Right ventricle myocardium inferior (tissue), 1 donor: ENCODE measurements at regions not wholly inside any gene's neighbourhood (a gene's known extent, or its start where the extent isn't known, plus 50 kb on each side); places are given as distances from the start of the nearest gene placed in this dataset.

ENCODE experiments used
- ATAC-seq: fragments of 200-7000 bp; cut with Tn5 transposase; one replicate; pipeline ENCODE4 v1.9.1; 2020; ENCODE audit warnings: mild to moderate bottlenecking, moderate library complexity
- DNase-seq: peaks from one replicate; pipeline ENCODE4 v3.0.0; 2021; ENCODE audit errors: missing footprints
- intact Hi-C: fragments of 100-400 bp; cut with DNase I; formaldehyde crosslinking; loops from one replicate; pipeline ENCODE4 v1.11.0; 2022
- donor health status: DM: no; HTN: yes; CAD: no; lungs with severe emphysema.

DNA sequence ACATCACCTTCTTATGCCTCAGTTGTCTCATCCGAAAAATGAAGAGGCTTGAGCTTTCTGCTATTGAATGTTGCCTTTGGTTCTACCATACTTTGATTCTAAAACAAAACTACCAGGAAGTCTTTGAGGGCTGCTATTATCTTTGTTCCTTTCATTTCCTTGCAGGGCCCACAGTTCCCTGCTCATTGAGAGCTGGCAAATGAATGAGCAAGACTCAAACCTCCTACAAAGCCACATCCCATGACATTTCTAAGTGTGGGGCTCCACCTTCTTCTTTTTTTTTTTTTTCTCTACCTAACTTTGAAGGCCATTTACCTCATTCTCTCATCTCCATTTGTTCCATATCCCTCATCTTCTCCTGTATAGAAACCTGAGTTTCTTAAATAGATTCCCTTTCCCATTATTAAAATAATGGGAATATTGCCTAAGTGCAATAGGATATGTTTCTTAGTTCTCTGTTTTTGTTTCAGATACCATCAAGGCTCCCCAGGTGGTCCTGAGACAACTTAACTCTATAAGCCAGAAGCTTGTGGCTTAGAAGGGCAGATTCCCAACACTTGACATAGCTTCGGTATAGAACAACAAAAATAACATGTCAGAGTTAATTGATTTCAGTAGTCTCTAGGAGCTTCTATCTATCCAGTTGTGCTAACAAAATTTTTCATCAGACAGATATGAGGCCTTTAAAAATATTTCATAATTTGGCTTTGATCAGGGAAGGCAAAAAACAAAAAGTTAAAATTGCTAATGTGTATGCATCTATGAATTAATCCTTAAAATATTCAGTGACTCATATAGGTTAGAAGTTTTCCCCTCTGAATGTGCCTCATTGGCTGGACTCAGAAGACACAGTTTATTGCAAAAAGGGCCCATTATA is 951.6 kb downstream of the TUSC7 start:
- intact Hi-C loops: no loop called here
- no peak for ATAC-seq
- DNase-seq: no peak

DNA sequence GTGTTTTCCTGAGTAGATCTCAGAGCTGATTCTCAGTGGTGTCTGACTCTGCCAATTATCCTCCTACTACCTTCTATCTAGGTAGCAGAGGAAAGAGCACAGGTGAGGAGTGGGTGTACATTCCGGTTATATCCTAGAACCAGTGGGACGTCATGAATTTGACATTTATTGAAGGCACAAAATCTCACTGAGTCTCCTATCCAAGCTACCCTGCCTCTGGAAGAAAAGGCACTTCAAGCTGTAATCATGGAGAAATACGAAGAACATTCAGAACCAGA is 952.2 kb downstream of the TUSC7 start:
- DNase-seq (no peak), ATAC-seq (no peak)
- intact Hi-C loops: no loop called here

DNA sequence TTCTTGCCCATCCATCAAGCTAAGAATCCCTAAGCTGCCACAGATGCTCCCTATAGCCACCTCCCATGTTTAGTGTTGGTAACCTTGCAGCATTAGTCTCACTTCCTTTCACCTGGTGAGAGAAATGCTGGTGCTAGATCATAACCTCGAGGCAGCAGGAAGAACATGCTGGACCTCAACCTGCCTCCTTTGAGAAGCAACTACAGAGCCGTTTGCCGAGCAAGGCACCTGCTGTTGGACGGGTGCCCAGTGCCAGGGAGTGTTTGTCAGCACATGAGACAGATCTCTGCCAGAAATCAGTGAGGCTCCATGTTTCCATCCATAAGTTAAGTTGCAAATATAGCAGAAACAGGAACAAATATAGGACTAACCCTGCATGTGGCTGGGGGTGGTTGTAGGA is 955.7 kb downstream of the TUSC7 start:
- DNase-seq (peak; percentile 65), ATAC-seq (no peak)
- intact Hi-C loops: no loop called here

DNA sequence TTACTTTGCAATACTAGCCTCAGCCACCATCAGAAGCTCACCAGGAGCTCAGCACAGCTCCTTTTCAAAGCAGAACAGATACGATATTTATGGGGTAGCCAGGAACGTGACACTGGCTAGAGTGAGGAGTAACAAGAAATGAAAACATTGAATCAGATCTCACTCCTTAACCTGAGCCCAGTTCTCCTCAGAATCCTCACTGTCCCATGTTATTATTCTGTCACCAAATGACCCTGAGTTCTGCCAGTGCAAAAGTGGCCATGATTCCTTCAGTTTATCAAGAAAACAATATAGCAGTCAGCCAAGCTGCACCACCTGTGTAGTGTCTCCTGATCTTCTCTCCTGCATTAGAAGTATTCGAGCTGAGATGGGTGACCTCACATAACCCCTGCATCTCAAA is 956.7 kb downstream of the TUSC7 start:
- ATAC-seq (no peak), DNase-seq (no peak)
- intact Hi-C loops: no loop called here

DNA sequence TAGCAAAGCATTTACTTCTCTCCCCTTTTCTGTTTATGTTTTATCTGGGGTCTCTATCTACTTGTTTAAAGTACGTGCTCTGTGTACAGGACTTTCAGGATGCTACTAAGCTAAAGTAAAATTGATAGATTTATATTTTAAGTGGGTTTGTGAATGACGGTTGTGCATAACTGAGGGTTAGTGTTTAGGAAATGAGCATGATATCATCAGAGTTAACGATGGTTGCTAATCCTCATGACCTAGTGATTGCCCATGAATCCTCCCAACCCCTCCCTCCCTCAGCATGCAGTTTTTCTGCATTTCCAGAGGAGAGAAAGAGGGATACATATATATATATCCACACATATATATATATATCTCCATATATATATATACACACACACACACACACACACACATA is 957.2 kb downstream of the TUSC7 start:
- DNase-seq (no peak), ATAC-seq (no peak)
- intact Hi-C loops: no loop called here

DNA sequence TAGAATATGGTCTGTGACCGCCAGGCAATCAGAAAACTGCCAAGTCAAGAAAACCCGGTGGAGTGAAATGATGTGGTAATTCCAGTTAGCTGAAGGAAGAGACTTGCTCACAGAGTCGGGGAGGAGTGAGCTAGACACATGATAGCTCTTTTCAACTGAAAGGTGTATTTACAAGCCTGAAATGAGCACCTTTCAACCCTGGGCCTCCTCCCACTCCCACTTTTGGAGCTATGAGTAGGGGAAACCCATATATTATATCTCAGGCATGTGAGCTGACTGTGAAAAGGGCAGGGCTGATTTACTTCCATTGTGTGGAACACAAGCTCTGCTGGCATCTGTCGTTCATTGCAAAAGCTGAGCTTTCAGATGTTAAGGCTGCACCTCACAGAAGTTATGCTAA is 960.2 kb downstream of the TUSC7 start:
- ATAC-seq: no peak
- no peak for DNase-seq
- intact Hi-C loops: no loop called here

DNA sequence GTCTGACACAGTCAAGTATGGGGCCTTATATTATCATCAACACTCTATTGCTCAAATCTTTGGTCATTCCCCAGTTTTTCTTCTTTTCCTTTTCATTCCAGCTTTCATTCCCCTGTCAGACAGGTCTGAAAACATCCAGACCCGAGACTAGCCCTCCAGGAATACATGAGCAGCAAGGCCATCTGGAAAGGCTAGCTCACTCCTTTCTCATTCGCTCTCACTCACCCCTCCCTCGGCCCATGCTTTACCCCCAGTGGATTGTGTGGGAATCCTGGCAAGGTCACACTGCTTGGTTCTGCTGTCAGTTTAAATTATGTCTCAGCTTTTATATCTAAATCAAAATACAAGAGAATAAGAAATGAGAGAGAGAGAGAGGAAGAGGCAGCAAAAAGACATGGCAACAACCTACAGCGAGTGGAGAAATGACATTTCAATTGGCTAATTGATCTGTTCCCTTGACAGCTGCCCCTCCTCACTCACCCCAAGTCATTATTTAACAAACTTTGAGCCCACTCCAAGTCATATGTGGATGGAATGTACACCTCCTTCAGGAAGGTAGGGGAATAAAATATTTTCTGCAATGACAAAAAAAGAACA is 962.2 kb downstream of the TUSC7 start:
- intact Hi-C loops: no loop called here
- no peak for DNase-seq
- peak; percentile 68 for ATAC-seq

DNA sequence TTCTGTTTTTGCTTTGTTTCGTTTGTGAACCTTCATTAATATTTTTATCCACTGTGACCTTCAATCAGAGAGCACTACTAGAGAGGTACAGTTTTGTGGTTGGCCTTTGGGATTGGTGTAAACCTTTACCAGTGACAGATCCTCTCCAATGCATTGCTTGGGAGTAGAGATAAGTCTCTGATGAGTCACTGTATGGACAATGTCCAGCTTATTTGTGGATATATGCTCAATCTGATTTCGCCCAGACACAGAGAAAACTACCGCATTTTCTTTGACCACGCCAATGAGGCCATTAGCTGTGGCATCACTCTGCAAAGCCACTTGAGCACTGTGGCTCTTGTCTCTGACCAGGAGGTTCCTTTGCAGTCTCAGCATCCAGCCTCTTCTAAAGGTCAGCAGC is 964.7 kb downstream of the TUSC7 start:
- ATAC-seq: no peak
- intact Hi-C loops: no loop called here
- DNase-seq: no peak

DNA sequence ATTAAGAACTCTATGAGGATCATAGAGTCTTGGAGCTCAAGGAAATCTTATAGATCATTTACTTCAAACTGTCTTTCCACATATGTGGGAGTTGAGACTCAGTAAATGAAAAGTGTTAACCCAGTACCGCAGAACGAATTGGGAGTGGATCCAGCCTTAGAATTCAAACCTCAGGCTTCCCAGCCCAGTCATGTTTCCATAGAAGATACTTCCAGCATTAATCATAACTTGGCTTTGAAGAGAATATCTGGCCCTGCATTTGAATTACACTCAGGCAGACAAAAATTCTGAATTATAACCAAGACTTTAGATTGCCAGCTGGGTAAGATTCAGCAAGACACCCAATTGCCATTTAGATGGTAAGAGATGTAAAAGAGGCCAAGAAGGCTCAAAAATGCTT is 972.0 kb downstream of the TUSC7 start:
- intact Hi-C loops: no loop called here
- no peak for DNase-seq
- ATAC-seq: peak; percentile 67

DNA sequence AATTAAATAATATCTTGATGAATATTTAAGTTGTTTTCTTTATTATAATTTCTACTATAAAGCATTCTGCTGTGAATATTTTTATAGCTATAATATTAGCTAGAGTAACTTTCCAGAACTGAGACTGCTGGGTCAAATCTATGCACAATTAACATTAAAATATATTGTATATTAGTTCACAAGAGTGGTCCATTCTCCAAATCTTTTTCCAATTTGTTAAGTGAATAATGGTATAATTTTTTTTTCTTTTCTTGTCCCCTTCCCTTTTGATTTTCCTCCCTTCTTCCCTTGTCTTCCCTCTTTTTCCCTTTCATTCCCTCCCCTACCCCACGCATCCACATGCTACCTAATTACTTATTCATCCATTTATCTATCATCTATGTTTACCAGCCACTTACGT is 977.5 kb downstream of the TUSC7 start:
- DNase-seq: no peak
- intact Hi-C loops: no loop called here
- ATAC-seq: no peak

DNA sequence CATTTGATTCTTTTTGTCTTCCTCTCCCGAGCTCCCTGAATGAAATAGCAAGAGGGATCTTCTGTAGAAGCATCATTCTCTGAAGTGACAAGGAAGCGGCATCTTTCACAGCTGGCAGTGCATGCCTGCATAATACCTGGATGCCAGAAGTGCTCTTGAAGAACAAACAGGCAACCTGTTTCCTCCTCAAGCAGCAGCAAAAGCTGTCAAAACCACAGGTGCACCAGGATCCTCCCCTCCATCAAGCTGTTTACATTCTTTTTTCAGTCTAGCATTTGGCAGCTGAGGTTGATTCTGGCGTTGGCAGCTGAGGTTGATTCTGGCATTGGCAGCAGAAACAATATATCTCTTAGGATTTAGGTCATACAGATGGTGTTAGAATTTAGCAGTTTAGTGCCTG is 979.0 kb downstream of the TUSC7 start:
- ATAC-seq (no peak), DNase-seq (no peak)
- intact Hi-C loops: no loop called here

DNA sequence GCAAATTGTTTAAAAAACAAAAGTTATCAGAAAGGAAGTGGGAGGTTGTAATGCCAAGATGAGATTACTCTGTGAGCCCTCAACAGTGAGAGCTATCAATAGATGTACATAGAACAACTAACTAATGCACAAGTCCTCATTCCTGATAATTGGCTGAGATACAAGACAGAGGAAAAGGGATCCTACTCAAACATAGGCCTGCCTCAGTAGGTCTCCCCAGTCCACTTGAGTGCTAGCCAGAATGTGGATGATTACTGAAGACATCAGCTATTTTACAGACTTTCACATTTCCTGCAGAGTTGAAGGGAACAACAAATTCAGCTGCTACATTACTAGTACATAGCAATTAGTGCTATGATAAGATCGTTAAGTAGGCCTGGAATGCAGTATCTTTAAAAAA is 981.9 kb downstream of the TUSC7 start:
- DNase-seq: no peak
- intact Hi-C loops: no loop called here
- ATAC-seq: no peak

DNA sequence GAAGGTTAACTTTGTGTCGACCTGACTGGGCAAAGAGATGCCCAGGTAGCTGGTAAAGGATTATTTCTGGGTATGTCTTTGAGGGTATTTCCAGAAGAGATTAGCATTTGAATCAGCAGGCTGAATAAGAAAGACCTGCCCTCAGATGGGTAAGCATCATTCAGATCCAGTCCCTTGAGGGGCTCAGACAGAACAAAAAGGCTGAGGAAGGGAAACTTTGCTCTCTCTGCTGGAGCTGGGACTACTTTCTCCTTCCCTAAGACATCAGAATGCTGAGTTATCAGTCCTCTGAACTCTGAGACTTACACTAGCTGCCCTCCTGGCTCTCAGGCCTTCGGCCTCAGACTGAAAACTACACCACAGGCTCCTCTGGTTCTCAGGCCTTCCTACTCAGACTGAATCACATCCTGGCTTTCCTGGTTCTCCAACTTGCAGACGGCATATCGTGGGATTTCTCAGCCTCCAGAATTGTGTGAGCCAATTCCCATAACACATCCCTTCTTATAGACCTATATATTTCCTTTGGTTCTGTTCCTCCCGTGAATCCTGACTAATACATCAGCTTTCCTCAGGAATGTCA is 982.9 kb downstream of the TUSC7 start:
- DNase-seq (no peak), ATAC-seq (no peak)
- intact Hi-C loops: no loop called here

DNA sequence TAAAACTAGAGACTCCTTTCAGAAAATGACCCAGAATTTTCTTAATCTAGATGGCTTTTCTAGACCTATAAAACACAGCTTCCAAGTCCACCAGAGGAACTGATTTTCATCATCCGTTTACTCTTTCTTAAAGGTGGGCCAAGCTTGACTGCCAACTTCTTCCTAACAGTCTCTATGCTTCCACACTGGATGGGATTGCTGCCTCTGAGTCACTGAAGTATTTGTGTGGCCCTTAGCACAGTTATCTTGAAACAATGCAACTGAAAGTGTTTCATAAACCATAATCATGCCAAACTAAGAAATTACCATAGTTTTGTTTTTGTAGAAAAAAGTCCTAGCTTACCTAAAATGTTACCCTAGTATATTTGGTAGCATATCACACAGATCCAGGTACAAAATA is 985.7 kb downstream of the TUSC7 start:
- no peak for DNase-seq
- no peak for ATAC-seq
- intact Hi-C loops: no loop called here

DNA sequence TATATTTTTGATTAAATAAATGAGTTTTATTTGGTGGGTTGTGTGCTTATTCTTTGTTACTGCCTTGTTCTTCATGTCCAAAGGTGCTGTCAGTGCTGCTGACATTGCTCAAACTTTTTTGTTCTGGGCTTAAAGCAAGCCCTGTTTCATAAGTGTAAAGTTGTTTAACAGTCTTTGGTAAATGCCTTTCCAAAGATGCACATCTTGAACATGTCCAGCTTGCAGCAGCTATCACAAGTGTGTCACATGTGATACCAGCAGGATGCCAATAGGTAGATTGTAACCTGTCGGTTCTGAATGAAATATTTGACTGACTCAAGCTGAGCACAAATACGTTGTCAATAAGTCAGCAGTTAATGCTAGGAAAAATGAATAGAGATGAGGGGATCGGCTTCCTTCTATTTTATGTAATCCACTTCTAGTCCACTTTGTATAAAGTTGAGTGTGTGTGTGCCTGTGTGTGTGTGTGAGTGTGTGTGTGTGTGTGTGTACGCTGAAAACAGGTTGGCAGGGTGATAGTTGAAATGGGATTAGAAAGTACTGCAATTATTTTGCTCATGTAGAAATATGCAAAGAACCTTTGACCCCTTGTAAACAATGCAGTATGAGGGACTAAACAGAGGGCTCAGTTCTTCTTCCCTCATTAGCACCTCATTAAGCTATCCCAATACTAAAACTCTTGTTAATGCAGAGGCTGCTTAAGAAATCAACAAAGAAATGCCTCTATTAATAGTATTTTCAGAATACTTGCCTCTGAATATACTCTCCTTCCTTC is 986.5 kb downstream of the TUSC7 start:
- intact Hi-C loops: no loop called here
- no peak for DNase-seq

DNA sequence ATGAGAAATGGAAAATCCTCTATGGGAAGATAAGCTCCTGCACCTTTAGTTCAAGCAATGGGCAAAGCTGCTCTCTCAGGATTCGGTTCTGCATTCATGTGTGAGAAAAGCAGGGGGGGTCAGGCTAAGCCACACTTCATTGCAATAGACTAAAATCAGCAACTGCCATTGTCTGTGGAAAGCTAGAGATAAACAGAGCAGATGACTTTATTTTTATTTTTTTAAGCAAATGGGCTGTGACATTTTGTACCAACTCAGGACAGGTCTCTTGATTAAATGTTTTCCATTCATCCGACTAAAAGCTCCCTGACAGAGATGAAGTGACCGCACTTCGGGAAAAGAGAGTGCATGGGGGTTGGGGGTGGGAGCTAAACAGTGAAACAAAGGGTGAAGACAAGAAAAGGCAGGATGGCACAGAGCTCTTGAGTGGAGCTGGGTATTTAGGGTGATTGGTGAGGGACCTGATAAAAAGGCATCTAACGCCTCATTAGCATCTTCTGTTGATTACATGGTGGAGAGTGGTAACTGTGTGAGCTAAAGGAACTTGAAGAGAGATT is 987.4 kb downstream of the TUSC7 start:
- DNase-seq (no peak), ATAC-seq (no peak)
- intact Hi-C loops: no loop called here

More for the DNA sequence above, 986.5 kb downstream of the TUSC7 start:
- no peak for ATAC-seq

DNA sequence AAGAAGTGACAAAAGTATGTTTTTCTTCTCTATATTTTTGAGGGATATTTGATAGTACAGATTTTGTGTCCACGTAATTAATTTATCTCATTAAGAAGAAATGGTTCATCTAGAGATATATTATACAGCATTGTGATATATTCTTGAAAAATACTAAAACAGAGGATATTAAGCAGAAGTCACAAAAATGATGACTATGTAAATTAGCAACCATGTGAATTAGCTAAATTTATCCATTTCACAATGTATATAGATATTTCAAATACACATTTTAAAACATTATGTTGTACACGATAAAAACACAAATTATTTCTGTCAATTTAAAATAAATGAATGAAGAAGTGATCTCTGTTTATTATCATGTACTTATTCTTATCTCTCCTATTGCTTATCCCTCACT is 989.5 kb downstream of the TUSC7 start:
- intact Hi-C loops: no loop called here
- no peak for ATAC-seq
- no peak for DNase-seq

DNA sequence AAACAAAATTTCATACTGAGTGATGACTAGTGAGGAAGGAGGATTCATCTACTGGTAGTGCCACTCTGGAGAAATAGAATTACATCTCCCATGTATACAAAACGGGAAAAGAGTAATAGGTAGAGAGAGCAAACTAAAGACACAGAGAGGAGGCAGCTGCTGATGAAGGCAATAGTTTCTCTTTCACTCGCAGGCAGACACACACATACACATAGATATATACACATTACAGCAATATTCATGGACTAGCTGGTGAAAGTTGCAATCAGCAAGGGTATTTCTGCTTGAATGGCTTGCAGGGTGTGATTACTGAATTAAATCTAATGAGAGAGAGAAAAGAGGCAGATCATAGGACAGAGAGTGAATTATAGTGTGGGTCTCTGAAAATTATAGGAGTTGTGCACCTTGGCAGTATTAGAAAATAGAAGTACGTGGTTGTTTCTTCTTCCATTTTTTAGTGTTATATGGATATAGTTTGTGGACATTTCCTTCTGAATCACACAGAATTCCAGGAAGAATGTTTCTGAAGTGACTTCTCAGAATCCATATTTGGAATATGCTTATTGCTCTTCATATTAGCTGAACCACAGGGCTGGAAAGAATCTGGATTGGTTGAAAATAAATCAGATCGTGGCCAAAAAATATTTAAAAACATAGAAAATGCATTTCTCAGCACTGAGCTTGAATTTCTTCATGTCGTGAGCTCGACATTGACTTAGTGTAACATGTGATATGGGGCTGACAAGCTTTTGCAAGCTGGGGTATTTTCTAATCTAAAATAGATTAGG is 991.2 kb downstream of the TUSC7 start:
- ATAC-seq (no peak), DNase-seq (no peak)
- intact Hi-C loops: no loop called here

DNA sequence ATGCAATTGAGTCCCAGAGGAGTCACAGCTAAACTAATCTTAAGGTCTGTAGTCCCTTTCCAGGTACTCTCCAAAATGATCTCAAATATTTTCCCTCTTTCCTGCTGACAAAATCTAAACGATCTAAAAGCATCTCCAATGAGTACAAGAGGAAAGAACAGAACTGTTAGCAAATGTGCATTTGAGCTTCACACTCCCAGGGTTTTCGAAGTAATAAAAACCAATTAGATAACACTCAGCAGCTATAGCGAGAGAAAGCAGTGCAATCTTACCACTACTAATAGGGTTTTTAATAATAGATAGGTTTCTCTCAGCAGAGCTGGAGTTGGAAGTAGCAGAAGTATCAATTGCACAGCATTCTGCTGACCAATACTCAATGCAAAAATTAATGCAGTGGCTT is 995.4 kb downstream of the TUSC7 start:
- ATAC-seq: no peak
- intact Hi-C loops: no loop called here
- DNase-seq: no peak
